ENCODE measurements at regions not wholly inside any gene's neighbourhood (a gene's known extent, or its start where the extent isn't known, plus 50 kb on each side); places are given as distances from the start of the nearest gene placed in this dataset.

GRCh38 chr11:127448101-127448500 is 447.5 kb upstream of the KIRREL3 start:
- Histone ChIP-seq H4K20me1 (ENCODE audit: insufficient read depth, low read length) (no peaks in the 10 kb centered on the region), H3K27ac (ENCODE audit: low read depth, low read length, poor library complexity, severe bottlenecking) (no peak overlapping the region), H3K4me2 (ENCODE audit: low read length) (no peak overlapping the region), H3K9me2 (ENCODE audit: insufficient read depth, low read length) (no peaks in the 10 kb centered on the region), H3K79me2 (ENCODE audit: insufficient read depth, low read depth, low read length) (no peaks in the 10 kb centered on the region), H3K36me3 (ENCODE audit: insufficient read depth, low read length) (no peaks in the 10 kb centered on the region), H2AFZ (ENCODE audit: low read length) (no peak overlapping the region), H3K4me3 (ENCODE audit: low read depth, low read length, poor library complexity, severe bottlenecking) (no peak overlapping the region), H3K4me1 (ENCODE audit: insufficient read depth, low read length, poor library complexity, severe bottlenecking) (no peaks in the 10 kb centered on the region), H3K9me3 (ENCODE audit: low read length) (no peaks in the 10 kb centered on the region)
- DNase-seq (ENCODE audit: low spot score): no peak
- ChIA-PET CTCF (ENCODE audit: unreplicated experiment) (no interaction called here), POLR2A (no interaction called here)
- TF ChIP-seq EZH2phosphoT487 (IDR thresholded peaks at IDR 0.05; ENCODE audit: borderline replicate concordance, low read depth, low read length): no peak
- TF ChIP-seq CTCF (conservative IDR thresholded peaks at IDR 0.05; ENCODE audit: low read length): no peak
- intact Hi-C loops (cut with micrococcal nuclease; ENCODE audit: unreplicated experiment): no loop called here
- BruUV-seq (replicated peaks): no TSS peak

GRCh38 chr11:127445476-127445875 is 444.9 kb upstream of the KIRREL3 start:
- H3K36me3 ChIP-seq (ENCODE audit: insufficient read depth, low read length): no peaks in the 10 kb centered on the region
- H3K4me2 ChIP-seq (ENCODE audit: low read length): no peak overlapping the region
- no peaks in the 10 kb centered on the region for H3K79me2 ChIP-seq (ENCODE audit: insufficient read depth, low read depth, low read length)
- intact Hi-C loops (cut with micrococcal nuclease; ENCODE audit: unreplicated experiment): no loop called here
- H3K4me1 ChIP-seq (ENCODE audit: insufficient read depth, low read length, poor library complexity, severe bottlenecking): no peaks in the 10 kb centered on the region
- no peak overlapping the region for H3K27ac ChIP-seq (ENCODE audit: low read depth, low read length, poor library complexity, severe bottlenecking)
- DNase-seq (ENCODE audit: low spot score): no peak
- no TSS peak for BruUV-seq (replicated peaks)
- POLR2A ChIA-PET: no interaction called here
- H3K9me2 ChIP-seq (ENCODE audit: insufficient read depth, low read length): no peaks in the 10 kb centered on the region
- CTCF ChIA-PET (ENCODE audit: unreplicated experiment): no interaction called here
- H3K9me3 ChIP-seq (ENCODE audit: low read length): no peaks in the 10 kb centered on the region
- H4K20me1 ChIP-seq (ENCODE audit: insufficient read depth, low read length): no peaks in the 10 kb centered on the region
- no peak overlapping the region for H2AFZ ChIP-seq (ENCODE audit: low read length)
- TF ChIP-seq EZH2phosphoT487 (IDR thresholded peaks at IDR 0.05; ENCODE audit: borderline replicate concordance, low read depth, low read length): no peak
- TF ChIP-seq CTCF (conservative IDR thresholded peaks at IDR 0.05; ENCODE audit: low read length): no peak
- no peak overlapping the region for H3K4me3 ChIP-seq (ENCODE audit: low read depth, low read length, poor library complexity, severe bottlenecking)

GRCh38 chr11:127443297-127443696 is 442.7 kb upstream of the KIRREL3 start:
- no peaks in the 10 kb centered on the region for H4K20me1 ChIP-seq (ENCODE audit: insufficient read depth, low read length)
- intact Hi-C loops (cut with micrococcal nuclease; ENCODE audit: unreplicated experiment): no loop called here
- no peak overlapping the region for H2AFZ ChIP-seq (ENCODE audit: low read length)
- ChIA-PET CTCF (ENCODE audit: unreplicated experiment) (no interaction called here), POLR2A (no interaction called here)
- no peaks in the 10 kb centered on the region for H3K9me2 ChIP-seq (ENCODE audit: insufficient read depth, low read length)
- no TSS peak for BruUV-seq (replicated peaks)
- H3K9me3 ChIP-seq (ENCODE audit: low read length): no peaks in the 10 kb centered on the region
- no peak overlapping the region for H3K27ac ChIP-seq (ENCODE audit: low read depth, low read length, poor library complexity, severe bottlenecking)
- H3K36me3 ChIP-seq (ENCODE audit: insufficient read depth, low read length): no peaks in the 10 kb centered on the region
- H3K4me1 ChIP-seq (ENCODE audit: insufficient read depth, low read length, poor library complexity, severe bottlenecking): no peaks in the 10 kb centered on the region
- H3K4me2 ChIP-seq (ENCODE audit: low read length): no peak overlapping the region
- H3K79me2 ChIP-seq (ENCODE audit: insufficient read depth, low read depth, low read length): no peaks in the 10 kb centered on the region
- no peak overlapping the region for H3K4me3 ChIP-seq (ENCODE audit: low read depth, low read length, poor library complexity, severe bottlenecking)
- TF ChIP-seq CTCF (conservative IDR thresholded peaks at IDR 0.05; ENCODE audit: low read length): no peak
- no peak for TF ChIP-seq EZH2phosphoT487 (IDR thresholded peaks at IDR 0.05; ENCODE audit: borderline replicate concordance, low read depth, low read length)
- no peak for DNase-seq (ENCODE audit: low spot score)
